ENCODE measurements at regions not wholly inside any gene's neighbourhood (a gene's known extent, or its start where the extent isn't known, plus 50 kb on each side); places are given as distances from the start of the nearest gene placed in this dataset.
"Not testable (repeated sequence)": the region's sequence is repeated elsewhere in the genome, so short reads cannot be mapped to it uniquely, and the experiment has no call there.

GRCh38 chr1:197985351-197985750 lies 68.2 kb downstream of the LHX9 start:
- no peak for DNase-seq

- DNase-seq, result no peak
Observed at GRCh38 chr1:197986817-197987216, 69.6 kb downstream of the LHX9 start.

GRCh38 chr1:197987294-197987693 lies 70.1 kb downstream of the LHX9 start:
- DNase-seq, result no peak

GRCh38 chr1:197988581-197988980 lies 71.4 kb downstream of the LHX9 start:
- not testable (repeated sequence) for DNase-seq

- no peak for DNase-seq
Observed at GRCh38 chr1:197989058-197989457, 71.9 kb downstream of the LHX9 start.

- DNase-seq, result no peak
Observed at GRCh38 chr1:197991594-197991993, 74.4 kb downstream of the LHX9 start.

- peak; percentile 8 for DNase-seq
Observed at GRCh38 chr1:197994907-197995407, 77.8 kb downstream of the LHX9 start.

GRCh38 chr1:197995408-197996258 lies 78.5 kb downstream of the LHX9 start:
- no peak for DNase-seq

GRCh38 chr1:197996259-197996512 lies 79.0 kb downstream of the LHX9 start:
- not testable (repeated sequence) for DNase-seq

GRCh38 chr1:197998110-197998509 lies 80.9 kb downstream of the LHX9 start:
- no peak for DNase-seq

GRCh38 chr1:198001776-198002408 lies 84.7 kb downstream of the LHX9 start:
- DNase-seq, result no peak

- no peak for DNase-seq
Observed at GRCh38 chr1:198003468-198003867, 86.3 kb downstream of the LHX9 start.

GRCh38 chr1:198007011-198007410 lies 89.8 kb downstream of the LHX9 start:
- DNase-seq, result no peak

GRCh38 chr1:198007687-198008607 lies 90.8 kb downstream of the LHX9 start:
- no peak for DNase-seq

GRCh38 chr1:198014355-198014754 lies 97.2 kb downstream of the LHX9 start:
- DNase-seq, result no peak

GRCh38 chr1:198015309-198015708 lies 98.1 kb downstream of the LHX9 start:
- DNase-seq, result no peak

- DNase-seq, result no peak
Observed at GRCh38 chr1:198018529-198018928, 101.4 kb downstream of the LHX9 start.

GRCh38 chr1:198019126-198019525 lies 102.0 kb downstream of the LHX9 start:
- DNase-seq, result no peak

GRCh38 chr1:198024336-198024735 lies 107.2 kb downstream of the LHX9 start:
- no peak for DNase-seq

- DNase-seq, result no peak
Observed at GRCh38 chr1:198024782-198025181, 107.6 kb downstream of the LHX9 start.

GRCh38 chr1:198030682-198031081 lies 113.5 kb downstream of the LHX9 start:
- DNase-seq, result no peak

GRCh38 chr1:198031086-198031485 lies 113.9 kb downstream of the LHX9 start:
- DNase-seq, result no peak

- DNase-seq, result no peak
Observed at GRCh38 chr1:198032668-198033067, 115.5 kb downstream of the LHX9 start.
